Head of caudate nucleus (tissue), 42 donors: ENCODE measurements at regions not wholly inside any gene's neighbourhood (a gene's known extent, or its start where the extent isn't known, plus 50 kb on each side); places are given as distances from the start of the nearest gene placed in this dataset.

Experiments used
- DNase-seq, 42 donors: peaks; one replicate each; pipeline versions ENCODE4 v3.0.0 to v3.0.0-alpha.2; 2020 to 2021; ENCODE audit warnings: mixed read lengths in 7 of 42
- intact Hi-C: fragments of 100-400 bp; cut with DNase I; formaldehyde crosslinking; loops from one replicate; pipeline ENCODE4 v1.15.0; 2022

DNA sequence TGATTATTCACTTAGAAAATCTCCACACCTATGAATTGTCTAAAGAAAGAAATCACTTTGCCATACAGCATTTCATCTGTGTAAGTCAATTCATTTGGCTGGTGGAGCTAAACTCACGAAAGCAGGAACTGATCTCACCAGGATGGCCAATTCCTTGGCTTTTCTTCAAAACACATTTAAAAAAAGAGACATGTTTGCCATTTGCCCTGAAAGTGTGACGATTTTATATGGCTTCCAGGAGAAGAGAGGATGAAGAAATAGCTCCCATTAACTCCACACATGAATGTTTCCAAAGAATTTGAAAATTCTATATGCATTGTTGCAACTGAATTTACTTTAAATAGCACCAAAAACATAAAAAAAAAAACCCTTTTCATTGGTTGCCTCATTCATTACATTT, 334.7 kb downstream of the DMRT2 start:
- intact Hi-C loops: no loop called here
- DNase-seq: no peak

GRCh38 chr9:1386420-1386819, 336.3 kb downstream of the DMRT2 start:
- intact Hi-C loops: no loop called here
- no peak for DNase-seq

DNA sequence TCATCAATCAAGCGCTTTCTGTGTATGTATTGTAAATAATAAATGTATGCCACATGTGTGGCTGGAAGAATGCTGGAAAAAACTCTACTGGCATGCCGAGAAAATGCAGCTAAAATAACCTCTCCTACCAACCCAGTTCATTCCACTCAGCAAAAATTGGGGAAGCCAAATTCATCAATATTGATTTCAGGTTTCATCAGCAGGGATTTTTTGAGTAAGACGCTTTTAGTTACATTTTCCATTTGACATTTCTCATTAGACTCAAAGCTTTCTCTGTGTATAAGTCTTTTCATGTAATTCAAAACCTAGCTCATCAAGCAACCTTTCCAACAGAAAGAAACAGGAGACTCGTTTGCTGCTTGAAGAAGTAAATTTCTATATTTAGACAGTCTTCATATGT, 338.1 kb downstream of the DMRT2 start:
- DNase-seq: no peak
- intact Hi-C loops: no loop called here

GRCh38 chr9:1400983-1401382, 350.8 kb downstream of the DMRT2 start:
- peak in 20 of 42 donors; percentile 7 to 56 (median 15) for DNase-seq
- intact Hi-C loops: no loop called here

DNA sequence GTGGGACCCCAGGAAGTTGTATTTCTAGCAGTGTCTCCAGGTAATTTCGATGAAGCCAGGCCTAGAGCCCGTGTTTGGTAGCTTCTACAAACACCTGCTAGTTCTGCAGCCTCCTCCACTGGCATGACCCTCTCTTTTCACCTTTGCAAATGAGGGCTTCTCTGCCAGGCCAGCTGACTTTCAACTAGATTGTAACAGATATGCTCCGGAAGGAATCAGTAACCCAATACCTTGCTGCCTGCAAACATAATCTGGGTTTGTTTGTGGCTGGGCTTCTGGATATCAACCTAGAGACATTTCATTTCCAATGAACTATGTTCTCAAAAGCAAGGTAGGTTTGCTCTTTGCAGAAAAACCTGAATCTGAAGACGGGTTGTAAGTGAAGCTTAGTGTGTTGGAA, 354.8 kb downstream of the DMRT2 start:
- intact Hi-C loops: no loop called here
- no peak for DNase-seq

DNA sequence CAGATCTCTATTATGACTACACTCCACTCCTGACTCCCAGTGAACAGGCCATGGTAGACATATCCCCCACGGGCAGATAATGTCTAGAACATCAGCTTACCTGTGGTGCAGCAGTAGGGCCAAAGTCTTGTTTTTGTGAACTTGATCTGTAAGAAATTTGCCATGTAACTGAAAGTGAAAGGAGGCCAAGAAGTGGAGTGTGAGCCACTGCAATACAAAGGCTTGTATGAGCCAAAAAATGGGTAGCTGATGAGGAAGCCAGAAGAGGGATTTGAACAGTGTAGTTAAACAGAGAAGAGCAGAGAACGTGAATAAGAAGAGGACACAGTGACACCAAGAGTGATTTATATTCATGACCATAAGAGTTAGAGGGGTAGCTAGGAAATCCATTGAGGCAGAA, 361.7 kb downstream of the DMRT2 start:
- no peak for DNase-seq

GRCh38 chr9:1414711-1415131, 364.6 kb downstream of the DMRT2 start:
- DNase-seq: no peak
- intact Hi-C loops: no loop called here

More for the DNA sequence above, 361.7 kb downstream of the DMRT2 start:
- intact Hi-C loops: no loop called here

- DNase-seq: no peak
- intact Hi-C loops: no loop called here
These were observed 365.0 kb downstream of the DMRT2 start for GRCh38 chr9:1415146-1415545.

- DNase-seq: no peak
- intact Hi-C loops: no loop called here
These were observed 366.1 kb downstream of the DMRT2 start for GRCh38 chr9:1416261-1416660.

DNA sequence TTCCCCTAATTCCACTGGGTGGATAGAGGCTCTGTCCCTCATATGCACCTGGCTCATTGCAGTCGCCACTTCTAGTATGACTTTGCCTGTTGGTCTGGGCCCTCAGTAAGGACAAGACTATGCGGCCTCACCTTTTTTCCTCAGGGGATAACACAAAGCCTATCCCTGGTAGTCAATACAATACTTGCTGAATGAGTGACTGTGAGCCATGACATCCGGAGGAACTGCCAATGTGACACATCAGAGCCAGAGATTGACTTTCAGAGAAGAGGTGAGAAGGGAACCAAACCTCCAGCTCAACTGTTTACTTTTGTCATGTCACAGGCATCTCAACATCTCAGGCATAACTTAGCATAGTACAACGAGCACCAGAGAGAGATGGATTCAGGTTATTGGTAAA, 371.3 kb downstream of the DMRT2 start:
- intact Hi-C loops: no loop called here
- no peak for DNase-seq

GRCh38 chr9:1427875-1428274, 377.7 kb downstream of the DMRT2 start:
- intact Hi-C loops: no loop called here
- no peak for DNase-seq

DNA sequence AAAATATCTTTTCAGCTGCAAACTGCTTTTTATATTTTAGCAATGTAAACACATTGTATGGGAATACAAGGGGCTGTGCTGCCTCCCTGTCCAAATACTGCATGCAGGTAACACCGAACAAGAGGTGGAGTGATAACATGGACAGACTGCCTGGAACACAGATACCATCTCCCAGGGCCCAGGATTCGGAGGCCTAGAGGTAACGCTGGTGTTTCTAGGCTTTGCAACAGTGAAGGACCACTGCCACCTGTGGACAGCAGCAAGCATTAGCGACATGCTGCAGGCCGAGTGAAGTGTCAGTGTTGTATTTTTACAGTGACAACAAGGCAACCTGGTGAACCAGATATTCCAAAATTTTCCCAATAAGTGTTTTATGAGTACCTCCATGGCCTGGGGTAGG, 379.1 kb downstream of the DMRT2 start:
- intact Hi-C loops: no loop called here
- DNase-seq: peak in 2 of 42 donors; percentile 8 to 9

GRCh38 chr9:1431461-1431860, 381.3 kb downstream of the DMRT2 start:
- intact Hi-C loops: no loop called here
- no peak for DNase-seq

- DNase-seq: no peak
- intact Hi-C loops: no loop called here
These were observed 384.1 kb downstream of the DMRT2 start for GRCh38 chr9:1434052-1434767.

DNA sequence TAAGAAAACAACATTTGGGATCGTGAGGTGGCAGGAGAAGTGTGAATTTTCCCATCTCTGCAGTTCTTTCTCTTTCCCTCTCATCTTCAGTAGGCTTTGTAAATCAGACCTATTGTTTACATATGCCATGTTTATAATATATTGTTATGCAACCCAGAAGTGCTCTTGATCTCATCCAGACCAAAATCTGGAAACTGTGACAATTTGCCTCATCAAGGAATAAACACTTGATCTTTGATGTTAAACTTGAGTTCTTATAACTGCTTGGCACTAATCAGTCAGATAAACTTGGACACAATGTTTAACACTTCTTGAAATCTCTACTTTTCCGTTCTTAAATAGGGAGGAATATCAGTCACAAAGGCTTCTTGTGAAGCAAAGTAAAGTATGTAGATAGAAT, 384.7 kb downstream of the DMRT2 start:
- no peak for DNase-seq
- intact Hi-C loops: no loop called here

DNA sequence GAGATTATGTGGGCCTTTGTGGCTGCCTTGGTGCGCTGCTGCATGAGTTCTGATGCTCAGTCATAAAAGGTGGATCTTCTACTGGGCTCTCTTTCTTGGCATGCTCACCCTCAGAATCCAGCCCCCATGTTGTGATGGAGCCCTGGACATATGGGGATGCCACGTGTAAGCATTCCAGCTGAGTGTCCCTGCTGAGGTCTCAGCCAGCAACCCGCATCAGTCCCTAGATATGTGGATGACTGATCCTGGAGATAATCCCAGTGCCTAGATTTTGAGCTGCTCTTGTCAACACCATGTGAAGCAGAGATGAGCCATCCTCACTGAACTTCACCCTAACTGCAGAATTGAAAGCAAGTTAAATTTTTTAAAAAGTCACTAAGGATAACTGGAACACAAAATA, 390.1 kb downstream of the DMRT2 start:
- intact Hi-C loops: no loop called here

DNA sequence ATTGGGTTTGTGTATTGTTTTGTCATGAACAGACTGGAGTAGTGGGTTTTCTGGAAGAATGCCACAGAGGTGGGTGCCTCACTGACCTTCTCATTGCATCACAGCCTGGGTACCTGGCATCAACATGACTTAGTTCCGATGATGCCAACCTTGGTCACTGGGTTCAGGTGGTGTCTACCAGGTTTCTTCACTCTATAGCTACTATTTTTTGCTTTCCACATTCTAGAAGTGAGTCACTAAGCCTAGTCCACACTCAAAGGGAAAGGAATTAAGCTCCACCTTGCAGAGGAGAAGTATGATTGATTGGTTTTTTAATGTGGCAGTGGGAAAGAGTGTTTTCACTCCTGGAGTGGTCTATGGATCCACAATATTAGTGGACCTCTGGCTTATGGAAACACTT, 391.9 kb downstream of the DMRT2 start:
- intact Hi-C loops: no loop called here
- DNase-seq: no peak

More for the DNA sequence above, 390.1 kb downstream of the DMRT2 start:
- DNase-seq: no peak

DNA sequence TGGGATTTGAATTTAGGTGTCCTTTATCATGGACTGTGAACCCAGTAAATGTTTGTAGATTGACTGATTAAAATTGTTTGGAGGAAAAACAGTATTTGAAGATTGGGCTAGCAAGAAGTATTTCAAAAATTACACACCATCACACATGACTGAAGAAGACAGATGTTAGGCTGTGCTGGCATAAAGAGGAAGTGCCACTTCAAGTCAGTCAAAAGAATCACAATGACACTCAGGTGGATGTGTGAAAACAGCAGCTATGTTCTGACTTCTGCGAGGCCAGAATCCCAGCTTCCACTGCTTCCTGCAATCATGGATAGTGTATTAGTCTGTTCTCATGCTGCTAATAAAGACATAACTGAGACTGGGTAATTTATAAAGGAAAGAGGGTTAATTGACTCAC, 393.3 kb downstream of the DMRT2 start:
- intact Hi-C loops: no loop called here

GRCh38 chr9:1446671-1447070, 396.5 kb downstream of the DMRT2 start:
- DNase-seq: no peak
- intact Hi-C loops: no loop called here

More for the DNA sequence above, 393.3 kb downstream of the DMRT2 start:
- no peak for DNase-seq

- intact Hi-C loops: no loop called here
- no peak for DNase-seq
These were observed 403.5 kb downstream of the DMRT2 start for GRCh38 chr9:1453636-1454035.

DNA sequence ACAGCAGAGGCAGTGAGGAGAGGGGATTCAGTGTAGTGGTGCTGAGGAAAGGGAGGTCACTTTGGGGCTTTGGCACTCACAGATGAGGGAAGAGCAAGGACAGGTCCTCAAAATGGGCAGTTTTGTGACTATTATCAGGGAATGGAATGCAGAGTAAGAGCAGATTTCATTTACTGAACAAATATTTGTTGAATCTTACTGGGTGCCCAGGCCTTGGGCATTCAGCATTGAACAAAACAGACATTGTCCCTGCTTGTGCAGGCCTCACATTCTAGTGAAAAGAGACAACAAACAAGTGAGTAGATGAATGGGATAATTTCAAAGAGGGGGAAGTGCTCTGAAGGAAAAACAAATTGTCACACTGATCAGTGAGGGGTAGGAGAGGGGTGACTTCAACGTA, 404.1 kb downstream of the DMRT2 start:
- intact Hi-C loops: no loop called here
- peak in 10 of 42 donors; percentile 11 to 43 (median 19) for DNase-seq
